ENCODE measurements at regions not wholly inside any gene's neighbourhood (a gene's known extent, or its start where the extent isn't known, plus 50 kb on each side); places are given as distances from the start of the nearest gene placed in this dataset.

GRCh38 chr16:59783191-59783590 is 1049.1 kb upstream of the GOT2 start:
- no peak overlapping the region for H3K27ac ChIP-seq
- TF ChIP-seq ZFX (IDR thresholded peaks at IDR 0.05) (no peak), CTCF (conservative IDR thresholded peaks at IDR 0.05) (no peak)

- no peak overlapping the region for H3K27ac ChIP-seq
- TF ChIP-seq CTCF (conservative IDR thresholded peaks at IDR 0.05) (no peak), ZFX (IDR thresholded peaks at IDR 0.05) (no peak)
Measured at GRCh38 chr16:59773330-59773729, 1039.2 kb upstream of the GOT2 start.

GRCh38 chr16:59759296-59759695 is 1025.2 kb upstream of the GOT2 start:
- TF ChIP-seq ZFX (IDR thresholded peaks at IDR 0.05) (no peak), CTCF (conservative IDR thresholded peaks at IDR 0.05) (no peak)
- no peak overlapping the region for H3K27ac ChIP-seq

- no peak overlapping the region for H3K27ac ChIP-seq
- TF ChIP-seq ZFX (IDR thresholded peaks at IDR 0.05) (no peak), CTCF (conservative IDR thresholded peaks at IDR 0.05) (no peak)
Measured at GRCh38 chr16:59758848-59759247, 1024.7 kb upstream of the GOT2 start.

- no peak overlapping the region for H3K27ac ChIP-seq
- no peak for TF ChIP-seq CTCF (conservative IDR thresholded peaks at IDR 0.05)
- no peak for TF ChIP-seq ZFX (IDR thresholded peaks at IDR 0.05)
Measured at GRCh38 chr16:59754854-59755253, 1020.7 kb upstream of the GOT2 start.

GRCh38 chr16:59749662-59750336 is 1015.7 kb upstream of the GOT2 start:
- H3K27ac ChIP-seq: no peak overlapping the region
- TF ChIP-seq ZFX (IDR thresholded peaks at IDR 0.05) (no peak), CTCF (conservative IDR thresholded peaks at IDR 0.05) (no peak)

GRCh38 chr16:59748531-59748930 is 1014.4 kb upstream of the GOT2 start:
- no peak overlapping the region for H3K27ac ChIP-seq
- TF ChIP-seq ZFX (IDR thresholded peaks at IDR 0.05): no peak
- no peak for TF ChIP-seq CTCF (conservative IDR thresholded peaks at IDR 0.05)
